ENCODE measurements at regions not wholly inside any gene's neighbourhood (a gene's known extent, or its start where the extent isn't known, plus 50 kb on each side); places are given as distances from the start of the nearest gene placed in this dataset.

GRCh38 chr11:105202844-105203548, 63.4 kb upstream of the CARD18 start:
- no peak for TF ChIP-seq EZH2 (IDR thresholded peaks at IDR 0.05; ENCODE audit: borderline replicate concordance, low read length)
- no peak for TF ChIP-seq CTCF (conservative IDR thresholded peaks at IDR 0.05 in 1 of 2, IDR thresholded peaks at IDR 0.05 in 1 of 2; ENCODE audit: extremely low read depth in 1 of 2, insufficient read depth in 1 of 2, low read depth in 1 of 2, low read length in 2 of 2)

Data from mammary epithelial cell (primary cell).